SK-N-SH (cell line): ENCODE measurements at regions not wholly inside any gene's neighbourhood (a gene's known extent, or its start where the extent isn't known, plus 50 kb on each side); places are given as distances from the start of the nearest gene placed in this dataset.

Experiments
- CTCF ChIA-PET: fragments of 300-600, 350-600 bp; formaldehyde crosslinking; extraction: SDS; loops from one replicate; lab custom pipeline; 2021; lab: Yijun Ruan, JAX
- POLR2A ChIA-PET: fragments of 350-600 bp; sonication (Branson Sonifier 250); formaldehyde crosslinking; extraction: SDS; loops from one replicate; lab custom pipeline; 2020; ENCODE audit warnings: antibody characterized with exemption, inconsistent platforms; lab: Yijun Ruan, JAX
- DNase-seq: peaks from one replicate; pipeline ENCODE4 v3.0.0; 2012
- H2AFZ ChIP-seq: fragments of 200-600 bp; sonication (generic); 2 replicates; pipeline ENCODE4 v1.8.1; 2016; ENCODE audit warnings: antibody characterized with exemption, mild to moderate bottlenecking, low read depth
- H3F3A ChIP-seq: fragments of 200-600 bp; sonication (generic); replicated peaks from 2 replicates; pipeline ENCODE3; 2016; ENCODE audit warnings: antibody characterized with exemption, mild to moderate bottlenecking; ENCODE audit not compliant: insufficient read depth
- H3K27ac ChIP-seq, 2 experiments: fragments of 200-500 bp in 1 of 2; fragments of 200-600 bp in 1 of 2; sonication (Bioruptor generic) in 1 of 2; sonication (generic), shearing (Covaris generic) in 1 of 2; 2 replicates each; pipeline versions ENCODE4 v1.5.1 to v1.6.1; 2014 to 2016; ENCODE audit warnings: low read depth in 2 of 2, inconsistent platforms in 1 of 2, low read length in 1 of 2, mild to moderate bottlenecking in 1 of 2, mixed read lengths in 1 of 2
- H3K27me3 ChIP-seq: fragments of 200-600 bp; sonication (generic), shearing (Covaris generic); 2 replicates; pipeline ENCODE4 v1.6.1; 2016; ENCODE audit warnings: mixed run types; ENCODE audit not compliant: insufficient read depth
- H3K36me3 ChIP-seq, 2 experiments: fragments of 200-500 bp in 1 of 2; fragments of 200-600 bp in 1 of 2; sonication (Bioruptor generic) in 1 of 2; sonication (generic) in 1 of 2; replicated peaks in 1 of 2; 2 replicates each; pipeline versions ENCODE3 to v1.5.1; 2014 to 2016; ENCODE audit warnings: low read length in 1 of 2, mild to moderate bottlenecking in 1 of 2; ENCODE audit not compliant: insufficient read depth in 2 of 2, control insufficient read depth in 1 of 2
- H3K4me1 ChIP-seq, 2 experiments: fragments of 200-500 bp in 1 of 2; fragments of 200-600 bp in 1 of 2; sonication (Bioruptor generic) in 1 of 2; sonication (generic), shearing (Covaris generic) in 1 of 2; 2 replicates each; pipeline versions ENCODE4 v1.5.1 to v1.6.1; 2014 to 2016; ENCODE audit warnings: low read depth in 1 of 2, low read length in 1 of 2, mixed run types in 1 of 2; ENCODE audit not compliant: insufficient read depth in 2 of 2, control insufficient read depth in 1 of 2
- H3K4me2 ChIP-seq: fragments of 200-600 bp; sonication (generic), shearing (Covaris generic); 2 replicates; pipeline ENCODE4 v1.6.1; 2017; ENCODE audit warnings: mixed run types
- H3K4me3 ChIP-seq, 2 experiments: fragments of 200-500 bp in 1 of 2; fragments of 200-600 bp in 1 of 2; sonication (Bioruptor generic) in 1 of 2; sonication (generic), shearing (Covaris generic) in 1 of 2; 2 replicates each; pipeline versions ENCODE4 v1.5.1 to v1.8.1; 2014 to 2016; ENCODE audit warnings: low read depth in 2 of 2, inconsistent platforms in 1 of 2, low read length in 1 of 2, mild to moderate bottlenecking in 1 of 2, mixed read lengths in 1 of 2, moderate library complexity in 1 of 2
- H3K79me2 ChIP-seq: fragments of 200-600 bp; sonication (generic); 2 replicates; pipeline ENCODE4 v1.8.1; 2017; ENCODE audit warnings: mild to moderate bottlenecking; ENCODE audit not compliant: insufficient read depth
- H3K9ac ChIP-seq: fragments of 200-600 bp; sonication (generic); 2 replicates; pipeline ENCODE4 v1.6.1; 2017; ENCODE audit warnings: mixed run types
- H3K9me2 ChIP-seq: fragments of 200-600 bp; sonication (generic); 2 replicates; pipeline ENCODE4 v1.6.1; 2017; ENCODE audit warnings: mixed run types
- H3K9me3 ChIP-seq: fragments of 200-600 bp; sonication (generic); 2 replicates; pipeline ENCODE4 v1.6.1; 2017; ENCODE audit warnings: mixed run types, mild to moderate bottlenecking, moderate library complexity
- H4K20me1 ChIP-seq: fragments of 200-600 bp; sonication (generic); 2 replicates; pipeline ENCODE4 v1.6.1; 2017; ENCODE audit warnings: mild to moderate bottlenecking, mixed run types; ENCODE audit not compliant: insufficient read depth
- CHD2 ChIP-seq: fragments of 150-350 bp; IDR thresholded peaks from 2 replicates; pipeline ENCODE4 v1.6.1; 2018; ENCODE audit warnings: low read length; ENCODE audit not compliant: partially characterized antibody
- EP300 ChIP-seq, 2 experiments: IDR thresholded peaks; 2 replicates each; pipeline versions ENCODE4 v1.4.0 to v1.6.1; 2012; ENCODE audit warnings: borderline replicate concordance in 1 of 2, low read depth in 1 of 2, low read length in 1 of 2
- EZH2phosphoT487 ChIP-seq: fragments of 200-600 bp; sonication (generic); IDR thresholded peaks from 2 replicates; pipeline ENCODE4 v1.6.1; 2017; ENCODE audit warnings: low read depth, mixed run types, mild to moderate bottlenecking, antibody characterized with exemption, moderate library complexity, borderline replicate concordance
- FOSL2 ChIP-seq: IDR thresholded peaks from 2 replicates; pipeline ENCODE4 v1.4.0; 2012; ENCODE audit warnings: low read depth, mild to moderate bottlenecking, moderate library complexity, borderline replicate concordance
- FOXJ3 ChIP-seq: sonication (generic); formaldehyde crosslinking; IDR thresholded peaks from 2 replicates; pipeline ENCODE4 v1.5.1; 2020; ENCODE audit warnings: mild to moderate bottlenecking, missing genetic modification reagents
- FOXM1 ChIP-seq: IDR thresholded peaks from 2 replicates; pipeline ENCODE4 v1.4.0; 2012; ENCODE audit warnings: low read depth, mild to moderate bottlenecking
- JUND ChIP-seq: IDR thresholded peaks from 2 replicates; pipeline ENCODE4 v1.4.0; 2012
- MAX ChIP-seq: IDR thresholded peaks from 2 replicates; pipeline ENCODE4 v1.4.0; 2012; ENCODE audit warnings: low read depth
- MEF2A ChIP-seq: IDR thresholded peaks from 2 replicates; pipeline ENCODE4 v1.4.0; 2012; ENCODE audit warnings: low read depth, borderline replicate concordance
- NFIC ChIP-seq: IDR thresholded peaks from 2 replicates; pipeline ENCODE4 v1.4.0; 2012; ENCODE audit warnings: borderline replicate concordance
- PBX3 ChIP-seq: IDR thresholded peaks from 2 replicates; pipeline ENCODE4; 2012
- POLR2AphosphoS5 ChIP-seq: IDR thresholded peaks from 2 replicates; pipeline ENCODE4 v1.6.1; 2012; ENCODE audit warnings: low read depth, low read length
- RAD21 ChIP-seq: IDR thresholded peaks from 2 replicates; pipeline ENCODE4 v1.6.1; 2012; ENCODE audit warnings: mild to moderate bottlenecking, low read length
- REST ChIP-seq: IDR thresholded peaks from 2 replicates; pipeline ENCODE4 v1.6.1; 2012; ENCODE audit warnings: mild to moderate bottlenecking, low read depth, low read length, moderate library complexity
- SIN3A ChIP-seq: IDR thresholded peaks from 2 replicates; pipeline ENCODE4 v1.6.1; 2012; ENCODE audit warnings: low read depth, mild to moderate bottlenecking, low read length, moderate library complexity, borderline replicate concordance
- USF2 ChIP-seq: fragments of 150-350 bp; IDR thresholded peaks from 2 replicates; pipeline ENCODE4 v1.6.1; 2017; ENCODE audit warnings: antibody characterized with exemption, low read length, low read depth, borderline replicate concordance
- YY1 ChIP-seq: IDR thresholded peaks from 2 replicates; pipeline ENCODE4 v1.4.0; 2012; ENCODE audit warnings: low read depth, mild to moderate bottlenecking
- WGBS: methylation state at CpG from one replicate; pipeline ENCODE4 v1.1.6; 2017; ENCODE audit warnings: low lambda C conversion rate; 5-methylcytosine and 5-hydroxymethylcytosine counted together

DNA sequence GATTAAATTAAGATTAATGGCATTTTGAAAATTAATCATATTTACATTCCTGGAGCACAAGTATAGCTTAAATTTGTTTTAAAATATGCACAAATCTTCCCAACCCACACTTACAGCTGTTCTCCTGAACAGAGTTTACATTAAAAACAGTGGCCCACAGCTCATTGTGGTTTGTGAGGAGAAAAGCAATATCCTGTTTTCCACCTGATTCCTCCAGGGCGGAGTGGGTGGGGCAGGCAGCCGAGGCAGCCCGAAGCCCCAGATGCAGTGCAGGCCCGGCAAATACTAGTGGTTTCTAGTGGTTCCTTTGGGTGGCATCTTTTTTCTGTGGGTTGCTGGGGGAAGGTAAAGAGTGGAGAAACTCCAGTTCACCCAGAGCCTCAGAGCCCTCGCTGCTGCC lies 280.8 kb downstream of the ARHGAP12 start:
- CTCF ChIA-PET = interaction anchor here (0.9 kb wide), 1 partner anchor 318 kb away, joined by 3 read pairs; no protein-coding TSS in a partner anchor

More for the DNA sequence above, 280.8 kb downstream of the ARHGAP12 start:
- no peak for DNase-seq
- TF ChIP-seq FOXM1 (no peak), USF2 (no peak), CHD2 (no peak), REST (no peak), RAD21 (no peak), EZH2phosphoT487 (no peak), NFIC (no peak), JUND (no peak), FOSL2 (no peak), EP300 (IDR thresholded peaks at IDR 0.05; ENCODE audit: borderline replicate concordance in 1 of 2, low read depth in 1 of 2, low read length in 1 of 2) (no peak), FOXJ3 (no peak), SIN3A (no peak), MEF2A (no peak), POLR2AphosphoS5 (no peak), MAX (no peak), PBX3 (no peak), YY1 (no peak)
- no peaks in the 10 kb centered on the region for H3K79me2 ChIP-seq
- no peaks in the 10 kb centered on the region for H3K9me2 ChIP-seq
- peaks cover 0 to 19% of the 10 kb centered on the region in 2 experiments; a peak in 2 of 4 replicates for H3K4me1 ChIP-seq
- no peaks in the 10 kb centered on the region for H4K20me1 ChIP-seq
- H3K4me2 ChIP-seq = no peak overlapping the region
- no peak overlapping the region for H2AFZ ChIP-seq
- no peaks in the 10 kb centered on the region for H3K27me3 ChIP-seq
- no peak overlapping the region for H3K27ac ChIP-seq
- no peaks in the 10 kb centered on the region for H3K9me3 ChIP-seq
- POLR2A ChIA-PET = no interaction called here
- H3K36me3 ChIP-seq = no peaks in the 10 kb centered on the region
- H3K4me3 ChIP-seq = no peak overlapping the region
- 65% methylated on average over 4 of the region's 5 CpGs for WGBS
- H3F3A ChIP-seq = peaks cover 13% of the 10 kb centered on the region
- H3K9ac ChIP-seq = no peak overlapping the region
